OCI-LY7 (cell line): ENCODE measurements at regions not wholly inside any gene's neighbourhood (a gene's known extent, or its start where the extent isn't known, plus 50 kb on each side); places are given as distances from the start of the nearest gene placed in this dataset.

Source experiments
- BruUV-seq: library from RNA; stranded (reverse); fragments of 400-500 nt; replicated peaks from 2 replicates; lab custom pipeline; 2021; lab: Mats Ljungman, UMichigan
- CTCF ChIA-PET: fragments of 300-600 bp; sonication (Branson Sonifier 250); formaldehyde crosslinking; loops from one replicate; lab custom pipeline; 2022; ENCODE audit warnings: antibody characterized with exemption; ENCODE audit not compliant: unreplicated experiment; lab: Charles Lee
- POLR2A ChIA-PET: fragments of 300-600 bp; sonication (Branson Sonifier 250); formaldehyde crosslinking; loops from one replicate; lab custom pipeline; 2022; ENCODE audit warnings: antibody characterized with exemption; lab: Charles Lee
- DNase-seq: peaks from one replicate; pipeline ENCODE4 v3.0.0-alpha.2; 2015; ENCODE audit warnings: low spot score
- H2AFZ ChIP-seq: fragments of 200-600 bp; sonication (generic), shearing (Covaris generic); 2 replicates; pipeline ENCODE4 v1.6.1; 2014; ENCODE audit warnings: mild to moderate bottlenecking, antibody characterized with exemption, low read length, moderate library complexity
- H3K27ac ChIP-seq: fragments of 200-600 bp; sonication (generic); 2 replicates; pipeline ENCODE4 v1.5.1; 2014; ENCODE audit warnings: mixed run types, low read depth, mild to moderate bottlenecking, moderate library complexity, low read length, inconsistent platforms; ENCODE audit not compliant: poor library complexity, severe bottlenecking
- H3K36me3 ChIP-seq: fragments of 200-600 bp; sonication (generic); 2 replicates; pipeline ENCODE4 v1.6.1; 2014; ENCODE audit warnings: mild to moderate bottlenecking, antibody characterized with exemption, low read length, moderate library complexity, mixed read lengths; ENCODE audit not compliant: insufficient read depth
- H3K4me1 ChIP-seq: fragments of 200-600 bp; sonication (generic); 2 replicates; pipeline ENCODE4 v1.5.1; 2014; ENCODE audit warnings: mild to moderate bottlenecking, low read length; ENCODE audit not compliant: insufficient read depth, poor library complexity, severe bottlenecking
- H3K4me2 ChIP-seq: fragments of 200-600 bp; sonication (generic); 2 replicates; pipeline ENCODE4 v1.6.1; 2014; ENCODE audit warnings: mild to moderate bottlenecking, low read length
- H3K4me3 ChIP-seq: fragments of 200-600 bp; sonication (generic); 2 replicates; pipeline ENCODE4 v1.5.1; 2014; ENCODE audit warnings: mild to moderate bottlenecking, low read depth, low read length; ENCODE audit not compliant: poor library complexity, severe bottlenecking
- H3K79me2 ChIP-seq: fragments of 200-600 bp; sonication (generic); 2 replicates; pipeline ENCODE4 v1.6.1; 2016; ENCODE audit warnings: low read depth, mild to moderate bottlenecking, low read length, moderate library complexity, mixed read lengths; ENCODE audit not compliant: insufficient read depth
- H3K9me2 ChIP-seq: fragments of 200-600 bp; sonication (generic); 2 replicates; pipeline ENCODE4 v1.6.1; 2016; ENCODE audit warnings: mild to moderate bottlenecking, low read length, mixed read lengths; ENCODE audit not compliant: insufficient read depth
- H3K9me3 ChIP-seq: fragments of 200-600 bp; sonication (generic); 2 replicates; pipeline ENCODE4 v1.6.1; 2014; ENCODE audit warnings: mild to moderate bottlenecking, mixed run types, low read length, mixed read lengths
- H4K20me1 ChIP-seq: fragments of 200-600 bp; sonication (generic); 2 replicates; pipeline ENCODE4 v1.6.1; 2014; ENCODE audit warnings: mild to moderate bottlenecking, antibody characterized with exemption, low read length, moderate library complexity, mixed read lengths; ENCODE audit not compliant: insufficient read depth
- EZH2phosphoT487 ChIP-seq: fragments of 200-600 bp; sonication (generic); IDR thresholded peaks from 2 replicates; pipeline ENCODE4 v1.6.1; 2018; ENCODE audit warnings: low read depth, borderline replicate concordance, mild to moderate bottlenecking, mixed run types, antibody characterized with exemption, low read length, moderate library complexity, mixed read lengths
- intact Hi-C: fragments of 100-400 bp; cut with micrococcal nuclease; formaldehyde crosslinking; loops from one replicate; pipeline ENCODE4 v1.10.0; 2022; ENCODE audit not compliant: unreplicated experiment
- TF ChIP-seq, protein P1 (sequence below): fragments of 200-600 bp; sonication (generic); conservative IDR thresholded peaks from 2 replicates; pipeline ENCODE4 v1.5.1; 2014; ENCODE audit warnings: mild to moderate bottlenecking, antibody characterized with exemption, low read length, moderate library complexity, mixed read lengths

DNA sequence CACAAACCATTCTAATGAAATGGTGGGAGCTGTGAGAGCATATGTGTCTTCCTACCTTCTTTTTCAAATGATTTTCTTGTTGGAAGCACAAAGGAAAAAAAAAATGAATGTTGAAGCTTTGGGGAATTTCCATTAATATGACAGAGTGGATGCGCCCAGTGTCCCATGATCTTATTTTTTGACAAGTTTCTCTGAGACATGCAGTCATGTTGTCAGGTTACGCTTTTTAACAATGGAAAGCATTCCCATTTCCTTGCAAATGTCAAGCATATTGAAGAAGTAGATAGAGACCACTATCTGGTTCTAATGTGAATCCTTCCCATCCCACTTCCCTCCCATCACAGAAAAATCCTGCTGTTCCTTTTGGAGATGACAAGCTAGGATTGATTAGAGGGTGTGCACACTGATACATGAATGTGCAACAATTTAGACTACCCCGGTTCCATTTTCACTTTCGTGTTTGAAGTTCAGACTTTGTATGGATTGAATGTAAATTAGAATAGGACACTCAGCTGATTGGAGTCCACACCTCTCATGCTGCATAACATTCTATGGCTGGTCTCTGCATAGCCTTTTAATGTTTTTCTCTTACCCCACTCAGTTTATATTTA is 919.4 kb downstream of the TLE4 start:
- Histone ChIP-seq H2AFZ (no peak overlapping the region), H4K20me1 (no peaks in the 10 kb centered on the region), H3K4me2 (no peak overlapping the region), H3K27ac (no peak overlapping the region), H3K9me2 (no peaks in the 10 kb centered on the region), H3K79me2 (no peaks in the 10 kb centered on the region), H3K36me3 (no peaks in the 10 kb centered on the region), H3K4me3 (no peak overlapping the region), H3K9me3 (no peaks in the 10 kb centered on the region), H3K4me1 (no peaks in the 10 kb centered on the region)
- intact Hi-C loops = no loop called here
- TF ChIP-seq EZH2phosphoT487 = no peak
- TF ChIP-seq, protein P1, sequence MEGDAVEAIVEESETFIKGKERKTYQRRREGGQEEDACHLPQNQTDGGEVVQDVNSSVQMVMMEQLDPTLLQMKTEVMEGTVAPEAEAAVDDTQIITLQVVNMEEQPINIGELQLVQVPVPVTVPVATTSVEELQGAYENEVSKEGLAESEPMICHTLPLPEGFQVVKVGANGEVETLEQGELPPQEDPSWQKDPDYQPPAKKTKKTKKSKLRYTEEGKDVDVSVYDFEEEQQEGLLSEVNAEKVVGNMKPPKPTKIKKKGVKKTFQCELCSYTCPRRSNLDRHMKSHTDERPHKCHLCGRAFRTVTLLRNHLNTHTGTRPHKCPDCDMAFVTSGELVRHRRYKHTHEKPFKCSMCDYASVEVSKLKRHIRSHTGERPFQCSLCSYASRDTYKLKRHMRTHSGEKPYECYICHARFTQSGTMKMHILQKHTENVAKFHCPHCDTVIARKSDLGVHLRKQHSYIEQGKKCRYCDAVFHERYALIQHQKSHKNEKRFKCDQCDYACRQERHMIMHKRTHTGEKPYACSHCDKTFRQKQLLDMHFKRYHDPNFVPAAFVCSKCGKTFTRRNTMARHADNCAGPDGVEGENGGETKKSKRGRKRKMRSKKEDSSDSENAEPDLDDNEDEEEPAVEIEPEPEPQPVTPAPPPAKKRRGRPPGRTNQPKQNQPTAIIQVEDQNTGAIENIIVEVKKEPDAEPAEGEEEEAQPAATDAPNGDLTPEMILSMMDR = no peak
- BruUV-seq = no TSS peak
- ChIA-PET CTCF (no interaction called here), POLR2A (interaction anchor here (1.0 kb wide), 1 partner anchor 38 kb away, joined by 4 read pairs; no protein-coding TSS in a partner anchor)
- DNase-seq = no peak

DNA sequence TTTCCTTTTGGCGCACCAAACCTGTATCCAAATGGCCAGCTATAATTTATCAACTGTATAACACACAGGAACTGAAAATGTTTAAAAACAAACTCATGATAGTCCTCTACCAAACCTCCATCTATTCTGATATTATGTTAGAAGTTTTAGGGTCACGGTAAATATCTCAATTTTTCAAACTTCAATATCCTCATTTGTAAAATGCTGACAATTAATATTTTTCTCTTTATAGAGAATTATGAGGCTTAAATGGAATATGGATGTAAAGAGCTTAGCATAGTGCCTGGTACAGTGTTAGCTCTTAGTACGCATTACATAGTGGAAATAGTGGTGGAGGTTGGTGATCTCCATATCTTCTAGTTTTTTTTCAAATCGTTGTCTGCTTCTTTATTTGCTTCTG is 917.6 kb downstream of the TLE4 start:
- Histone ChIP-seq H3K4me1 (no peaks in the 10 kb centered on the region), H3K4me3 (no peak overlapping the region), H3K27ac (no peak overlapping the region), H2AFZ (no peak overlapping the region), H3K9me3 (no peaks in the 10 kb centered on the region), H3K9me2 (no peaks in the 10 kb centered on the region), H3K36me3 (no peaks in the 10 kb centered on the region), H3K79me2 (no peaks in the 10 kb centered on the region), H3K4me2 (no peak overlapping the region), H4K20me1 (no peaks in the 10 kb centered on the region)
- TF ChIP-seq, protein P1 = no peak
- no peak for TF ChIP-seq EZH2phosphoT487
- no TSS peak for BruUV-seq
- intact Hi-C loops = no loop called here
- ChIA-PET CTCF (no interaction called here), POLR2A (no interaction called here)
- no peak for DNase-seq
